Activated naive CD4-positive, alpha-beta T cell treated with anti-CD3 and anti-CD28 coated beads for 36 hours (primary cell): ENCODE measurements at regions not wholly inside any gene's neighbourhood (a gene's known extent, or its start where the extent isn't known, plus 50 kb on each side); places are given as distances from the start of the nearest gene placed in this dataset.
A peak's percentile ranks its signal among the peaks of the same experiment; 100 is the strongest.

ENCODE experiments used
- CTCF ChIA-PET: fragments of 350-600 bp; sonication (Branson Sonifier 250); formaldehyde crosslinking; loops from one replicate; lab custom pipeline; 2021; ENCODE audit warnings: antibody characterized with exemption; lab: Charles Lee
- DNase-seq: peaks from one replicate; pipeline ENCODE4 v3.0.0-alpha.2; 2020
- H3K27ac Mint-ChIP-seq: one replicate; pipeline ENCODE4 v1.8.0; 2021; ENCODE audit warnings: mild to moderate bottlenecking, mixed read lengths
- H3K27me3 Mint-ChIP-seq: one replicate; pipeline ENCODE4 v1.8.0; 2021; ENCODE audit warnings: low read depth, mixed read lengths
- H3K36me3 Mint-ChIP-seq: one replicate; pipeline ENCODE4 v1.8.0; 2021; ENCODE audit warnings: low read depth, mixed read lengths
- H3K4me1 Mint-ChIP-seq: one replicate; pipeline ENCODE4 v1.8.0; 2021; ENCODE audit warnings: low read depth, mixed read lengths
- H3K4me3 Mint-ChIP-seq: one replicate; pipeline ENCODE4 v1.8.0; 2021; ENCODE audit warnings: mild to moderate bottlenecking, moderate library complexity, mixed read lengths
- H3K9me3 Mint-ChIP-seq: one replicate; pipeline ENCODE4 v1.8.0; 2021; ENCODE audit warnings: mixed read lengths
- intact Hi-C: fragments of 100-400 bp; cut with micrococcal nuclease; formaldehyde crosslinking; loops from one replicate; pipeline ENCODE4 v1.15.1; 2023

DNA sequence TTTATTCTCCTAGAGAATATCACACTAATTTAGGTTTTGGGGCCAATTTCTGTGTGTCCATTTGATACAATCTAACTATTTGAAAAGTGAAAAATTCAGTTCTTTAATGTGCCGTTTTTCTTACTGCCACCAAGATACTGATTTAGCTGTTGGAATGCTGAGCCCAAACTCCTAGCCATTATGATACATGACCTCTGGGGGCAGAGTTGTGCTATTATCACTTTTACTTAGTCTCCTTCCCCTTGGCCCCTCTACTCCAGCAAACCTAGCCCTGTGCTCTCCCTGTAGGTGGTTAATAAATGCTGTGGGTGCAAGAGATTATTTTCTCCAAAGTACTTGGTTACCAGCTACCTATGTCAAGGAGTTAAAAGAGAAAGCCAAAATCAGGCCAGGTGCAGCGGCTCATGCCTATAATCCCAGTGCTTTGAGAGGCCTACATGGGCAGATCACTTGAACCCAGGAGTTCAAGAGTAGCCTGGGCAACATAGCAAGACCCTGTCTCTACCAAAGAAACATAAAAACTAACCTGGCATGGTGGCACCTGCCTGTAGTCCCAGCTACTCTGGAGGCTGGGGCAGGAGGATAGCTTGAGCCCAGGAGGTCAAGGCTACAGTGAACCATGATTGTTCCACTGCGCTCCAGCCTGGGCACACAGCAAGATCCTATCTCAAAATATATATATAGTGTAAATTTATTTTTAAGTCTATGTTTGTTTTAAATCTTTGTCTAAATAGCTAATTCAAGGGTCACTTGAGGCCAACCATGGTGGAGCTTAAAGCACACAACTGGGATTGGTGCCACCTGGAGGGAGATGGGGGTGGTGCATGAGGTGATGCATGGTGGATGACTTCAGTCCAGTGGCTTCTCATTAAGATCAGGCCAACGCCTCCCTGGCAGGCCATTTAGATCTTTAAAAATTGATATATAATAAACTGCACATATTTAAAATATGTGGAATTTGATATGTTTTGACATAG is 193.2 kb upstream of the PLET1 start:
- Mint-ChIP-seq H3K36me3 (no peaks in the 10 kb centered on the region), H3K4me3 (no peak overlapping the region), H3K27ac (no peak overlapping the region), H3K4me1 (peaks cover 5% of the 10 kb centered on the region), H3K9me3 (no peaks in the 10 kb centered on the region), H3K27me3 (no peaks in the 10 kb centered on the region)
- DNase-seq: peak; percentile 62
- intact Hi-C loops: loop anchor here (1.0 to 5.0 kb wide), 2 partner anchors 103 to 164 kb away; no protein-coding TSS in a partner anchor
- CTCF ChIA-PET: interaction anchor here (0.6 to 4.4 kb wide), 14 partner anchors 9 to 173 kb away, joined by 3 to 31 read pairs (median 4); no protein-coding TSS in a partner anchor

DNA sequence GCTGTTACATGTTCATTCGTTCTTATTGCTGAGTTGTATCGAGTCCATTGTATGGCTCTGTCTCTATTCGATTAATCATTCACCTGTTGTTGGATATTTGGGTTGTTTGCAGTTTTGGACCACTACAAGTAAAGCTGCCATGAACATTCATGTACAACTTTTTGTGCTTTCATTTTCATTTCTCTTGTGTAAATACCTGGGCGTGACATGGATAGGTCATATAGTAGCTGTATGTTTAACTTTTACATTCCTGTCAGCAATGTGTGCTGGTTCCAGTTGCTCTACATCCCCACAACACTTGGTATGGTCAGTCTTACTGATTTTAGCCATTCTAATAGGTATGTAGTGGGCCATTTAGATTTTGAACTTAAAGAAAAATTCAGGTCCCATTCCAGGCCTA is 194.2 kb upstream of the PLET1 start:
- no peaks in the 10 kb centered on the region for H3K27me3 Mint-ChIP-seq
- H3K9me3 Mint-ChIP-seq: no peaks in the 10 kb centered on the region
- no peak for DNase-seq
- no peak overlapping the region for H3K27ac Mint-ChIP-seq
- H3K4me1 Mint-ChIP-seq: peaks cover 8% of the 10 kb centered on the region
- CTCF ChIA-PET: interaction anchor here (0.7 to 4.4 kb wide), 4 partner anchors 43 to 174 kb away, joined by 3 to 31 read pairs (median 6); no protein-coding TSS in a partner anchor
- H3K4me3 Mint-ChIP-seq: no peak overlapping the region
- no peaks in the 10 kb centered on the region for H3K36me3 Mint-ChIP-seq
- intact Hi-C loops: loop anchor here (1.0 to 5.0 kb wide), 2 partner anchors 102 to 165 kb away; no protein-coding TSS in a partner anchor

DNA sequence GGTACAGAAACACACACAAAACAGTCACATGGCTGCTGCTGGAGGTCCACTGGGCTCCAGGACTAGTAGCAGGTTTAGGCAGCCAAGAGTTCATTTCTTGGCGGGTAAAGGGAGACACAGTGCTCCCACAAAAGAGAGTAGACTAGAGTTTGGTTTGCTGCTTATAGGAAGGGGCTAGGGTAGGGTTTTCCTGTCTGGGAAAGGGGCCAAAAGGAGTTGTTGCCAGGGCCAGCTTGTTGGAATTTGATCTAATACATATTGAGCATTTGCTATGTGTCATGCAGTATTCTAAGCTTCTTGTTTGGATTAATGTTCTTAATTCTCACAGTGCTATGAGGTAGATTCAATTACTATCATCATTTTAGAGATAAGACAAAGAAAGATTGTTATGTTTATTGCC is 195.1 kb upstream of the PLET1 start:
- no peaks in the 10 kb centered on the region for H3K9me3 Mint-ChIP-seq
- intact Hi-C loops: no loop called here
- no peaks in the 10 kb centered on the region for H3K36me3 Mint-ChIP-seq
- CTCF ChIA-PET: interaction anchor here (2.3 to 4.4 kb wide), 2 partner anchors 100 to 169 kb away, joined by 9 to 31 read pairs; no protein-coding TSS in a partner anchor
- H3K27ac Mint-ChIP-seq: no peak overlapping the region
- peaks cover 8% of the 10 kb centered on the region for H3K4me1 Mint-ChIP-seq
- DNase-seq: no peak
- H3K27me3 Mint-ChIP-seq: no peaks in the 10 kb centered on the region
- no peak overlapping the region for H3K4me3 Mint-ChIP-seq

DNA sequence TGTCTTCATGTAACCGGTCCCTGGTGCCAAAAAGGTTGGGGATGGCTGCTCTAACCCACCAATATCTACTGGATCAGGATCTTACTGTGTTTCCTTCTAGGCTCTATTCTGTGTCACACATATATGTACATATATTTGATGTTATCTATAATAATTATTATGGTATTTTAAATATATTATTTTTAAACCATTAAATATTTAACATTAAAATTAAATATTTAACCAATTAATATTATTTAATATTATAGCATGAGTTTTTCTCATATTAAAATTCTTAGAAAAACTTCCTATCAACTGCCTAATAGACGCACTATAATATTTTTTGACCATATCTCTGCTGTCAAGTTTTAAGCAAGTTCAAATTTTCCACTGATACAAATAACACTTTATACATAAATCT is 196.9 kb upstream of the PLET1 start:
- DNase-seq: no peak
- H3K9me3 Mint-ChIP-seq: no peaks in the 10 kb centered on the region
- H3K4me1 Mint-ChIP-seq: peaks cover 8% of the 10 kb centered on the region
- H3K4me3 Mint-ChIP-seq: no peak overlapping the region
- H3K36me3 Mint-ChIP-seq: no peaks in the 10 kb centered on the region
- CTCF ChIA-PET: no interaction called here
- no peak overlapping the region for H3K27ac Mint-ChIP-seq
- no peaks in the 10 kb centered on the region for H3K27me3 Mint-ChIP-seq
- intact Hi-C loops: no loop called here

DNA sequence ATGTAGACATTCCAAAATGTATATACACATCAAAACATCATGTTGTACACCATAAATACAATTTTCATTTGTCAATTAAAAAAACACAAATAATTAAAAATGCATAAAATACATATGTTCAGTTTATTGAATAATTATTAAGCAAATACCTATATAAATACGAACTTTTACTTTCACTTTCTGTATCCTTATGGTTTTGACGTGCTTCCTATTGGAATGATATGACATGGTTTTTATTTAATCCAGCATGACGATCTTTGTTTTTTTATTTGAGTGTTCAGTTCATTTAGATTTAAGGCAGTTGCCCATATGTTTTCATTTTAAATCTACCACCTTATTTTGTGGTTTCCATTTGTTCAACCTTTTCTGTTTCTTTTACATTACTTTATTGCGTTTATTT is 198.3 kb upstream of the PLET1 start:
- intact Hi-C loops: no loop called here
- Mint-ChIP-seq H3K4me3 (no peak overlapping the region), H3K36me3 (no peaks in the 10 kb centered on the region), H3K27me3 (no peaks in the 10 kb centered on the region), H3K4me1 (peaks cover 8% of the 10 kb centered on the region), H3K27ac (no peak overlapping the region), H3K9me3 (no peaks in the 10 kb centered on the region)
- DNase-seq: no peak
- CTCF ChIA-PET: no interaction called here

DNA sequence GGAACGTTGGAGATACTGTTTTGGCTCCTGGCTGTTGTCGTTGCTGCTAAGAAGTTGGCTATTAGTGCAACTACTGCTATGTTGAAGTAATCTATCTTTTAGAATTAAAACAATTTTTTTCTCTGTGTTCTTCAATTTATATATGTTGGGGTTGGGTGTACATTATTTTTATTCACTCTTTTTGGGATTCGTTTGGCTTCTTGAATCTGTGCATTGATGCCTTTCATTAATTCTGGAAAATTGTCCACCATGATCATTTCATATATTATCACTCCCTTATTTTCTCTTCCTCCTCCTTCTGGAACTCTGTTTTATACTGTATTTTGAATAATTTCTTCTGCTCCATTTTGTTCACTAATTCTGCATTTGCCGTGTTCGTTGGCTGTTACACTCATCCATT is 199.5 kb upstream of the PLET1 start:
- H3K4me1 Mint-ChIP-seq: peaks cover 3% of the 10 kb centered on the region
- no peak overlapping the region for H3K4me3 Mint-ChIP-seq
- no peak overlapping the region for H3K27ac Mint-ChIP-seq
- H3K9me3 Mint-ChIP-seq: no peaks in the 10 kb centered on the region
- DNase-seq: no peak
- no peaks in the 10 kb centered on the region for H3K27me3 Mint-ChIP-seq
- no peaks in the 10 kb centered on the region for H3K36me3 Mint-ChIP-seq
- intact Hi-C loops: no loop called here
- CTCF ChIA-PET: interaction anchor here (2.1 kb wide), 1 partner anchor 129 kb away, joined by 8 read pairs; no protein-coding TSS in a partner anchor

DNA sequence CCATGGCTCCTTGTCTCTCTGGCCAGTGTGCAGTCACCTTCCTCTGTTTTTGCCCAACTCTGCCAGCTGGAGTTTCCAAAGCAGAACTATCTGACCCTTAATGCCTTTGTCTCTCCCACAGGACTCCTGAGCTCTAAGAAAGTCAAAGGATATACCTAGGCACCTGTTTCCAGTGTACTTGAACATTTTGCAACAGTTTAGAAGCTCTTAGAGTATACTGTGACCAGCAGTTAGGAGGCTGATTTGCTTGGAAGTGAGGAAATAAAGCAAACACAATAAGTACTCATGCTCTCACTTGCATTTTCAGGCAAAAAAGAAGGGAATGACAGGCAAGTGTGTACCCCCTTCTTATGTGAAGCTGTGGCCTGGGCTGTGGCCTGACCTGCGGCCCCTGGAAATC is 204.3 kb upstream of the PLET1 start:
- no peaks in the 10 kb centered on the region for H3K36me3 Mint-ChIP-seq
- CTCF ChIA-PET: no interaction called here
- intact Hi-C loops: no loop called here
- no peaks in the 10 kb centered on the region for H3K27me3 Mint-ChIP-seq
- H3K9me3 Mint-ChIP-seq: no peaks in the 10 kb centered on the region
- H3K4me1 Mint-ChIP-seq: no peaks in the 10 kb centered on the region
- DNase-seq: no peak
- H3K27ac Mint-ChIP-seq: no peak overlapping the region
- no peak overlapping the region for H3K4me3 Mint-ChIP-seq

DNA sequence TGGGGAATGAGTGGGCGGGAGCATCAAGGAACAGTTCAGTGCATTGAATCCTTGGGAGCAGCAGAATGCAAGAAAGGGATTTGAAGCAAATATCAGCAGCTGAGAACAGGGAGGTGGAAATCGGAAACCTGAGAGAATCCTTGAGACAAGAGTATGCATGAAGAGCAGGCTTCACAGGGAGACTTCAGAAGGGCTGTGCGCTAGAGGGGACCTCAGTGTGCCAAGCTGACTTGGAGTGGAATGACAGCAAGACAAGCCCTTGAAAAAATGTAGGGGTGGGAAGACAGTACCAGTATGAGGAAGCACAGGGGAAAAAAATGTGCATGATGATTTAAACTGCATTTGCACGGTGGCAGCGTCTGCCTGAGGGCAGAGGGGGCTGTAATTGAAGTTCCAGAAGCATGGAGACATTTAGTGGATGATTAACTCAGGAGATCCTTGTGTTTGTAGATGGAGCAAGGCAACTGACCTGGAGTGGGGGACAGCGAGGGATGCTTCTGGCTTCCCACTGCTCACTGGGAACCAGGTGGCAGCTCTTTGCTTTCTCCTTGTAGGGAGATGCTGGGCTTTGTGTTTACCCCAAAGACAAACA is 204.9 kb upstream of the PLET1 start:
- no peaks in the 10 kb centered on the region for H3K36me3 Mint-ChIP-seq
- no peaks in the 10 kb centered on the region for H3K27me3 Mint-ChIP-seq
- H3K27ac Mint-ChIP-seq: no peak overlapping the region
- intact Hi-C loops: no loop called here
- H3K4me3 Mint-ChIP-seq: no peak overlapping the region
- no peaks in the 10 kb centered on the region for H3K9me3 Mint-ChIP-seq
- no peaks in the 10 kb centered on the region for H3K4me1 Mint-ChIP-seq
- DNase-seq: no peak
- CTCF ChIA-PET: no interaction called here

DNA sequence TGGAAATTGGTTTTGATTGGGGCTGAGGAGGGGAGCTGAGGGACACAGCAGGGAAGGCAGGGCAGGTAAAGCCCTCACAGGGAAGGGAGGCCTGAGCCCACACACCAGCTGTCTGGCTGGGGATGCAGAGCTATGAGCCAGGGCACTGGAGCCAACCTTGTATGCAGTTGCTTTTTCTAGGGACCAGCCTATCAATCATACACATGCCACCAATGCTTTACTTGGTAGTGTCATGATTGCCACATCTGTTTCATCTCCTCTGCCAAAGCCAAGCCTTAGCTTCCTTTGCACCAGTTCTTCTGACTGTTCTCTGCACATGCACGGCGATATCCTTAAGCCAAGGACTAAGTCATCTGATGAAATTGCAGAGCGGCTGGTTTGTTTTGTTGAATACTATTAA is 207.1 kb upstream of the PLET1 start:
- Mint-ChIP-seq H3K27ac (no peak overlapping the region), H3K9me3 (no peaks in the 10 kb centered on the region), H3K4me3 (no peak overlapping the region), H3K36me3 (no peaks in the 10 kb centered on the region), H3K4me1 (no peaks in the 10 kb centered on the region), H3K27me3 (no peaks in the 10 kb centered on the region)
- intact Hi-C loops: no loop called here
- CTCF ChIA-PET: interaction anchor here (1.0 kb wide), 1 partner anchor 179 kb away, joined by 3 read pairs; no protein-coding TSS in a partner anchor
- no peak for DNase-seq

DNA sequence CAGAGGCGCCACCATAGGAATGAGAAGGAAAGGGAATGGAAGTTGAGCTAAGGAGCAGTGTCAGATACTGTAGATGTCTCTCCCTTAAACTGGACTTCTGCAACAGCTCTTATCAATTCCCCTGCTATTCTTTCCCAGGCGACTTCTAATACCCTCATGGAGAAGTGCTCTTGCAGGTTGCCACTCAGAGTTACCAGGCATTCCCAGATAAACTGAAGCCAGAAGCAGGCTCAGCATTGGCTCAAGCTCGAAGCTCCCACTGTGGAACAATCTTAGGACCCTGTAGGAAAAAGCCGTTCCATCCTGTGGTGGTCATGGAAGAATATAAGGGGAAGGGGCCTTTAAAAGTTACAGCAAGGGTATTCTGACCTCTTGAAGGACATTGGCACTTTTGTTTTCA is 208.7 kb upstream of the PLET1 start:
- no peak overlapping the region for H3K27ac Mint-ChIP-seq
- DNase-seq: no peak
- H3K27me3 Mint-ChIP-seq: no peaks in the 10 kb centered on the region
- intact Hi-C loops: no loop called here
- H3K9me3 Mint-ChIP-seq: no peaks in the 10 kb centered on the region
- H3K36me3 Mint-ChIP-seq: no peaks in the 10 kb centered on the region
- H3K4me3 Mint-ChIP-seq: no peak overlapping the region
- CTCF ChIA-PET: interaction anchor here (0.6 kb wide), 1 partner anchor 191 kb away, joined by 3 read pairs; no protein-coding TSS in a partner anchor
- no peaks in the 10 kb centered on the region for H3K4me1 Mint-ChIP-seq

DNA sequence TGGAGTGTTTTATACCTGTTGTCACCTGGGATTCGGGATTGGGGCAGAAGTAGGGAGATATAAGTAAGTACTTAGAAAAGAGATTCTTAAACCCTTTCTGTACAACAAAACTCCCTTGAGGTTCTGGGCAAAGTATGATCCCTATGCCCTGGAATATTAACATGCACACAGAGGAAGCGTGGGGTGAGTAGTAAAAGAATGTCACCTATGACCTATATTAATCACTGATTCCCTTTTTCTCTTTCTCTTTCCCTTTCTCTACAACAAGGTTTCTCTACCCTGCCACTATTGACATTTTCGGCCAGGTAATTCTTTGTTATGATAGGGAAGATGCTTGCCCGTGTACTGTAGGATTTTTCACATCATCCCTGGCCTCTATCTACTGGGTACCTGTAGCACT is 209.7 kb upstream of the PLET1 start:
- no peak overlapping the region for H3K27ac Mint-ChIP-seq
- H3K36me3 Mint-ChIP-seq: no peaks in the 10 kb centered on the region
- H3K4me3 Mint-ChIP-seq: no peak overlapping the region
- intact Hi-C loops: no loop called here
- H3K4me1 Mint-ChIP-seq: no peaks in the 10 kb centered on the region
- no peak for DNase-seq
- H3K27me3 Mint-ChIP-seq: no peaks in the 10 kb centered on the region
- CTCF ChIA-PET: no interaction called here
- no peaks in the 10 kb centered on the region for H3K9me3 Mint-ChIP-seq

DNA sequence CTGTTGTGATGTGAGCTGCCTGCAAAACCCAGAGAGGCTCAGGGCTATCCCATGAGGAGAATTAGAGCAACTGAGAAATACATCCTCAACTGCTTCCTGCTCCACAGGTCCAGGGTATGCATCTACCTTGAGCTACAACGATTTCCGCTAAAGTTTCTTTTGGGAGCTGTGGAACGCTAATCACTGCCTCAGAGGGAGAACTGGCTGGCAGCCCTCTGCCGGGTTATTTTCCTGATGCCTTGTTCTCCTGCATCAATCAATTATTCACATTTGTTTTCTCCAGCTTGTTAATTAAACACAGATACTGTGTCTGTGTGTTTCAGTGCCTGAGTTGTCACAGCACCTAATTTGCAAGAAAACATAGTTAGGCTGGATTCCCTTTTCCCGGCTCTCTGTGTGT is 211.1 kb upstream of the PLET1 start:
- DNase-seq: no peak
- H3K9me3 Mint-ChIP-seq: no peaks in the 10 kb centered on the region
- intact Hi-C loops: no loop called here
- H3K4me1 Mint-ChIP-seq: no peaks in the 10 kb centered on the region
- no peaks in the 10 kb centered on the region for H3K36me3 Mint-ChIP-seq
- H3K4me3 Mint-ChIP-seq: no peak overlapping the region
- CTCF ChIA-PET: interaction anchor here (1.5 kb wide), 1 partner anchor 18 kb away, joined by 3 read pairs; no protein-coding TSS in a partner anchor
- no peaks in the 10 kb centered on the region for H3K27me3 Mint-ChIP-seq
- no peak overlapping the region for H3K27ac Mint-ChIP-seq
